HepG2 (cell line): ENCODE measurements at regions not wholly inside any gene's neighbourhood (a gene's known extent, or its start where the extent isn't known, plus 50 kb on each side); places are given as distances from the start of the nearest gene placed in this dataset.

Experiments
- CTCF ChIP-seq: sonication (generic); formaldehyde crosslinking; IDR thresholded peaks from 2 replicates; pipeline ENCODE4 v1.5.0; 2020; ENCODE audit warnings: mild to moderate bottlenecking, missing genetic modification reagents, moderate library complexity
- NFIB ChIP-seq: sonication (generic); formaldehyde crosslinking; IDR thresholded peaks from 2 replicates; pipeline ENCODE4 v1.9.0; 2021; ENCODE audit warnings: missing genetic modification reagents, mild to moderate bottlenecking, borderline replicate concordance
- POLR2AphosphoS5 ChIP-seq: IDR thresholded peaks from 2 replicates; pipeline ENCODE4 v1.6.1; 2012; ENCODE audit warnings: low read depth, low read length

- TF ChIP-seq CTCF (CRISPR knock-in tag), result no peak
- TF ChIP-seq POLR2AphosphoS5, result no peak
- TF ChIP-seq NFIB (CRISPR knock-in tag), result no peak
Observed at GRCh38 chr4:163631288-163631687, 136.8 kb downstream of the TMA16 start.
